GM12878 (cell line): ENCODE measurements at regions not wholly inside any gene's neighbourhood (a gene's known extent, or its start where the extent isn't known, plus 50 kb on each side); places are given as distances from the start of the nearest gene placed in this dataset.

Experiments used
- ATAC-seq: fragments of 200-7000 bp; cut with Tn5 transposase; 3 replicates; pipeline ENCODE4 v1.9.1; 2020; ENCODE audit warnings: mild to moderate bottlenecking, moderate library complexity
- BruUV-seq: library from RNA; stranded (reverse); fragments of 400-500 nt; replicated peaks from 2 replicates; lab custom pipeline; 2021; lab: Mats Ljungman, UMichigan
- CTCF ChIA-PET: fragments of 300-600 bp; sonication (Branson Sonifier 250); formaldehyde crosslinking; extraction: SDS; loops from one replicate; lab custom pipeline; 2021; ENCODE audit warnings: inconsistent platforms; lab: Yijun Ruan, JAX
- POLR2A ChIA-PET: fragments of 350-600 bp; formaldehyde crosslinking; extraction: SDS; loops from one replicate; lab custom pipeline; 2021; ENCODE audit warnings: inconsistent platforms; lab: Charles Lee
- RAD21 ChIA-PET: fragments of 300-600 bp; sonication (Branson Sonifier 250); formaldehyde crosslinking; loops from one replicate; lab custom pipeline; 2023; ENCODE audit warnings: antibody characterized with exemption; ENCODE audit not compliant: unreplicated experiment; lab: Charles Lee
- SMC1A ChIA-PET: fragments of 300-600 bp; sonication (Branson Sonifier 250); formaldehyde crosslinking; loops from one replicate; lab custom pipeline; 2023; ENCODE audit not compliant: unreplicated experiment, uncharacterized antibody; lab: Charles Lee
- DNase-seq: peaks from one replicate; pipeline ENCODE4 v3.0.0-alpha.2; 2011; ENCODE audit warnings: low read depth, low spot score
- FAIRE-seq: peaks from 3 replicates; lab custom pipeline; 2011; peaks lifted over from hg19 to GRCh38; lab: Jason Lieb, UNC
- H2AFZ ChIP-seq: 2 replicates; pipeline ENCODE4 v1.6.0; 2011; ENCODE audit warnings: low read depth, low read length, control low read depth; ENCODE audit not compliant: control insufficient read depth
- H3K27ac ChIP-seq: 2 replicates; pipeline ENCODE4 v1.5.1; 2011; ENCODE audit warnings: control low read depth; ENCODE audit not compliant: control insufficient read depth, insufficient read depth
- H3K27me3 ChIP-seq, 2 experiments: replicated peaks in 1 of 2; 2 replicates each; pipeline versions ENCODE4 v1.6.0 to v1.6.1; 2011; ENCODE audit warnings: low read length in 1 of 2; ENCODE audit not compliant: control insufficient read depth in 2 of 2, insufficient read depth in 2 of 2
- H3K36me3 ChIP-seq, 2 experiments: 2 replicates each; pipeline ENCODE4 v1.5.1; 2011; ENCODE audit warnings: low read length in 1 of 2; ENCODE audit not compliant: control insufficient read depth in 2 of 2, insufficient read depth in 2 of 2
- H3K4me1 ChIP-seq: 2 replicates; pipeline ENCODE4 v1.6.1; 2011; ENCODE audit warnings: mild to moderate bottlenecking, low read length, moderate library complexity, mixed read lengths; ENCODE audit not compliant: control insufficient read depth, insufficient read depth
- H3K4me2 ChIP-seq: 2 replicates; pipeline ENCODE4 v1.6.0; 2011; ENCODE audit warnings: control low read depth; ENCODE audit not compliant: control insufficient read depth, insufficient read depth
- H3K4me3 ChIP-seq: fragments of 200-600 bp; sonication (generic); 2 replicates; pipeline ENCODE4 v1.5.1; 2016
- H3K79me2 ChIP-seq: 2 replicates; pipeline ENCODE4 v1.6.0; 2011; ENCODE audit warnings: low read length; ENCODE audit not compliant: control insufficient read depth, insufficient read depth
- H3K9ac ChIP-seq: 2 replicates; pipeline ENCODE4 v1.8.0; 2011; ENCODE audit warnings: low read length, control low read depth, mixed read lengths; ENCODE audit not compliant: control insufficient read depth, insufficient read depth
- H3K9me3 ChIP-seq: replicated peaks from 3 replicates; pipeline ENCODE4 v1.5.1; 2011; ENCODE audit warnings: mild to moderate bottlenecking, low read length; ENCODE audit not compliant: control insufficient read depth, insufficient read depth
- H4K20me1 ChIP-seq: 2 replicates; pipeline ENCODE4 v1.6.0; 2011; ENCODE audit not compliant: control insufficient read depth, insufficient read depth
- E2F4 ChIP-seq: IDR thresholded peaks from 2 replicates; pipeline ENCODE4 v1.6.1; 2012; ENCODE audit warnings: low read depth, low read length, improper control_type of control experiment
- IKZF1 ChIP-seq: fragments of 450-650 bp; conservative IDR thresholded peaks from 2 replicates; pipeline ENCODE4 v1.6.1; 2017; ENCODE audit warnings: antibody characterized with exemption, mild to moderate bottlenecking
- RELB ChIP-seq: fragments of 450-650 bp; IDR thresholded peaks from 2 replicates; pipeline ENCODE4 v1.6.1; 2017; ENCODE audit warnings: low read depth, mild to moderate bottlenecking, moderate library complexity
- ZBED1 ChIP-seq: IDR thresholded peaks from 2 replicates; pipeline ENCODE4 v1.6.1; 2016; ENCODE audit warnings: borderline replicate concordance
- ZNF207 ChIP-seq: fragments of 450-650 bp; IDR thresholded peaks from 2 replicates; pipeline ENCODE4 v1.6.1; 2014; ENCODE audit warnings: antibody characterized with exemption, mild to moderate bottlenecking, borderline replicate concordance
- ZNF622 ChIP-seq: fragments of 450-650 bp; IDR thresholded peaks from 2 replicates; pipeline ENCODE4 v1.6.1; 2017; ENCODE audit warnings: mild to moderate bottlenecking, inconsistent platforms
- in situ Hi-C: fragments of 300-500 bp; cut with MboI; formaldehyde crosslinking; loops from 9 replicates; pipeline ENCODE4 v1.14.3; 2018; ENCODE audit warnings: mixed read lengths
- intact Hi-C: fragments of 100-400 bp; cut with micrococcal nuclease; formaldehyde crosslinking; loops from one replicate; pipeline ENCODE4 v1.14.2; 2022; ENCODE audit not compliant: unreplicated experiment
- TF ChIP-seq, protein P1 (sequence below): fragments of 450-650 bp; IDR thresholded peaks from 2 replicates; pipeline ENCODE4 v1.6.1; 2016; ENCODE audit warnings: mild to moderate bottlenecking
- TF ChIP-seq, protein P2 (sequence below): IDR thresholded peaks from 2 replicates; pipeline ENCODE4 v1.6.1; 2012; ENCODE audit warnings: low read depth, low read length, improper control_type of control experiment

- TF ChIP-seq, protein P1, sequence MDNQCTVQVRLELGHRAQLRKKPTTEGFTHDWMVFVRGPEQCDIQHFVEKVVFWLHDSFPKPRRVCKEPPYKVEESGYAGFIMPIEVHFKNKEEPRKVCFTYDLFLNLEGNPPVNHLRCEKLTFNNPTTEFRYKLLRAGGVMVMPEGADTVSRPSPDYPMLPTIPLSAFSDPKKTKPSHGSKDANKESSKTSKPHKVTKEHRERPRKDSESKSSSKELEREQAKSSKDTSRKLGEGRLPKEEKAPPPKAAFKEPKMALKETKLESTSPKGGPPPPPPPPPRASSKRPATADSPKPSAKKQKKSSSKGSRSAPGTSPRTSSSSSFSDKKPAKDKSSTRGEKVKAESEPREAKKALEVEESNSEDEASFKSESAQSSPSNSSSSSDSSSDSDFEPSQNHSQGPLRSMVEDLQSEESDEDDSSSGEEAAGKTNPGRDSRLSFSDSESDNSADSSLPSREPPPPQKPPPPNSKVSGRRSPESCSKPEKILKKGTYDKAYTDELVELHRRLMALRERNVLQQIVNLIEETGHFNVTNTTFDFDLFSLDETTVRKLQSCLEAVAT: no peak
- TF ChIP-seq IKZF1 (no peak), ZNF622 (no peak), ZBED1 (no peak), E2F4 (no peak), ZNF207 (no peak), RELB (no peak)
- TF ChIP-seq, protein P2, sequence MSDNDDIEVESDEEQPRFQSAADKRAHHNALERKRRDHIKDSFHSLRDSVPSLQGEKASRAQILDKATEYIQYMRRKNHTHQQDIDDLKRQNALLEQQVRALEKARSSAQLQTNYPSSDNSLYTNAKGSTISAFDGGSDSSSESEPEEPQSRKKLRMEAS: no peak
- RAD21 ChIA-PET: no interaction called here
- H2AFZ ChIP-seq: no peak overlapping the region
- no peaks in the 10 kb centered on the region for H4K20me1 ChIP-seq
- H3K9ac ChIP-seq: no peak overlapping the region
- intact Hi-C loops: no loop called here
- no peaks in the 10 kb centered on the region for H3K27me3 ChIP-seq
- in situ Hi-C loops: no loop called here
- SMC1A ChIA-PET: no interaction called here
- H3K9me3 ChIP-seq: no peaks in the 10 kb centered on the region
- no TSS peak for BruUV-seq
- CTCF ChIA-PET: no interaction called here
- no peak overlapping the region for H3K4me2 ChIP-seq
- H3K4me3 ChIP-seq: no peak overlapping the region
- H3K79me2 ChIP-seq: no peaks in the 10 kb centered on the region
- DNase-seq: no peak
- H3K27ac ChIP-seq: no peak overlapping the region
- POLR2A ChIA-PET: no interaction called here
- H3K36me3 ChIP-seq: no peaks in the 10 kb centered on the region
- no peak for ATAC-seq
- FAIRE-seq: no peak
- H3K4me1 ChIP-seq: no peaks in the 10 kb centered on the region
These were observed 531.6 kb upstream of the SMIM21 start for GRCh38 chr18:75959150-75959549.
